GM12878 (cell line): ENCODE measurements at regions not wholly inside any gene's neighbourhood (a gene's known extent, or its start where the extent isn't known, plus 50 kb on each side); places are given as distances from the start of the nearest gene placed in this dataset.

Experiments
- ATAC-seq: fragments of 200-7000 bp; cut with Tn5 transposase; 3 replicates; pipeline ENCODE4 v1.9.1; 2020; ENCODE audit warnings: mild to moderate bottlenecking, moderate library complexity
- BruUV-seq: library from RNA; stranded (reverse); fragments of 400-500 nt; replicated peaks from 2 replicates; lab custom pipeline; 2021; lab: Mats Ljungman, UMichigan
- CTCF ChIA-PET: fragments of 300-600 bp; sonication (Branson Sonifier 250); formaldehyde crosslinking; extraction: SDS; loops from one replicate; lab custom pipeline; 2021; ENCODE audit warnings: inconsistent platforms; lab: Yijun Ruan, JAX
- POLR2A ChIA-PET: fragments of 350-600 bp; formaldehyde crosslinking; extraction: SDS; loops from one replicate; lab custom pipeline; 2021; ENCODE audit warnings: inconsistent platforms; lab: Charles Lee
- RAD21 ChIA-PET: fragments of 300-600 bp; sonication (Branson Sonifier 250); formaldehyde crosslinking; loops from one replicate; lab custom pipeline; 2023; ENCODE audit warnings: antibody characterized with exemption; ENCODE audit not compliant: unreplicated experiment; lab: Charles Lee
- SMC1A ChIA-PET: fragments of 300-600 bp; sonication (Branson Sonifier 250); formaldehyde crosslinking; loops from one replicate; lab custom pipeline; 2023; ENCODE audit not compliant: unreplicated experiment, uncharacterized antibody; lab: Charles Lee
- DNase-seq: peaks from one replicate; pipeline ENCODE4 v3.0.0-alpha.2; 2011; ENCODE audit warnings: low read depth, low spot score
- FAIRE-seq: peaks from 3 replicates; lab custom pipeline; 2011; peaks lifted over from hg19 to GRCh38; lab: Jason Lieb, UNC
- H2AFZ ChIP-seq: 2 replicates; pipeline ENCODE4 v1.6.0; 2011; ENCODE audit warnings: low read depth, low read length, control low read depth; ENCODE audit not compliant: control insufficient read depth
- H3K27ac ChIP-seq: 2 replicates; pipeline ENCODE4 v1.5.1; 2011; ENCODE audit warnings: control low read depth; ENCODE audit not compliant: control insufficient read depth, insufficient read depth
- H3K27me3 ChIP-seq, 2 experiments: replicated peaks in 1 of 2; 2 replicates each; pipeline versions ENCODE4 v1.6.0 to v1.6.1; 2011; ENCODE audit warnings: low read length in 1 of 2; ENCODE audit not compliant: control insufficient read depth in 2 of 2, insufficient read depth in 2 of 2
- H3K36me3 ChIP-seq, 2 experiments: 2 replicates each; pipeline ENCODE4 v1.5.1; 2011; ENCODE audit warnings: low read length in 1 of 2; ENCODE audit not compliant: control insufficient read depth in 2 of 2, insufficient read depth in 2 of 2
- H3K4me1 ChIP-seq: 2 replicates; pipeline ENCODE4 v1.6.1; 2011; ENCODE audit warnings: mild to moderate bottlenecking, low read length, moderate library complexity, mixed read lengths; ENCODE audit not compliant: control insufficient read depth, insufficient read depth
- H3K4me2 ChIP-seq: 2 replicates; pipeline ENCODE4 v1.6.0; 2011; ENCODE audit warnings: control low read depth; ENCODE audit not compliant: control insufficient read depth, insufficient read depth
- H3K4me3 ChIP-seq: fragments of 200-600 bp; sonication (generic); 2 replicates; pipeline ENCODE4 v1.5.1; 2016
- H3K79me2 ChIP-seq: 2 replicates; pipeline ENCODE4 v1.6.0; 2011; ENCODE audit warnings: low read length; ENCODE audit not compliant: control insufficient read depth, insufficient read depth
- H3K9ac ChIP-seq: 2 replicates; pipeline ENCODE4 v1.8.0; 2011; ENCODE audit warnings: low read length, control low read depth, mixed read lengths; ENCODE audit not compliant: control insufficient read depth, insufficient read depth
- H3K9me3 ChIP-seq: replicated peaks from 3 replicates; pipeline ENCODE4 v1.5.1; 2011; ENCODE audit warnings: mild to moderate bottlenecking, low read length; ENCODE audit not compliant: control insufficient read depth, insufficient read depth
- H4K20me1 ChIP-seq: 2 replicates; pipeline ENCODE4 v1.6.0; 2011; ENCODE audit not compliant: control insufficient read depth, insufficient read depth
- EGR1 ChIP-seq, 2 experiments: IDR thresholded peaks; 1 replicate in 1 of 2; 2 replicates in 1 of 2; pipeline ENCODE4 v1.6.1; 2011 to 2012; ENCODE audit warnings: low read depth in 2 of 2, low read length in 2 of 2, borderline replicate concordance in 1 of 2, mild to moderate bottlenecking in 1 of 2, moderate library complexity in 1 of 2
- ELK1 ChIP-seq: IDR thresholded peaks from 2 replicates; pipeline ENCODE4 v1.6.1; 2012; ENCODE audit warnings: low read depth, low read length, improper control_type of control experiment
- IKZF2 ChIP-seq, 2 experiments: fragments of 450-650 bp; IDR thresholded peaks; 2 replicates each; pipeline ENCODE4 v1.6.1; 2017; ENCODE audit warnings: mild to moderate bottlenecking in 2 of 2, moderate library complexity in 2 of 2
- JUNB ChIP-seq: IDR thresholded peaks from 2 replicates; pipeline ENCODE4 v1.6.1; 2016; ENCODE audit warnings: antibody characterized with exemption, mild to moderate bottlenecking
- NRF1 ChIP-seq: conservative IDR thresholded peaks from 2 replicates; pipeline ENCODE4 v1.6.1; 2011; ENCODE audit warnings: mild to moderate bottlenecking, low read depth, low read length, improper control_type of control experiment
- POLR2AphosphoS2 ChIP-seq: IDR thresholded peaks from 2 replicates; pipeline ENCODE4 v1.6.1; 2011; ENCODE audit warnings: low read depth, mild to moderate bottlenecking, low read length, improper control_type of control experiment, moderate library complexity
- RCOR1 ChIP-seq: conservative IDR thresholded peaks from 2 replicates; pipeline ENCODE4 v1.6.1; 2012; ENCODE audit warnings: low read depth, low read length, improper control_type of control experiment
- ZNF24 ChIP-seq: fragments of 450-650 bp; IDR thresholded peaks from 2 replicates; pipeline ENCODE4 v1.6.1; 2017; ENCODE audit warnings: antibody characterized with exemption, mild to moderate bottlenecking
- ZNF687 ChIP-seq: fragments of 450-650 bp; IDR thresholded peaks from 2 replicates; pipeline ENCODE4 v1.6.1; 2017; ENCODE audit warnings: mild to moderate bottlenecking, moderate library complexity
- WGBS: methylation state at CpG from one replicate; pipeline ENCODE4 v1.1.6; 2016; ENCODE audit warnings: low lambda C conversion rate; ENCODE audit not compliant: insufficient replicate concordance, insufficient coverage; ENCODE audit errors: missing lambda C conversion rate; 5-methylcytosine and 5-hydroxymethylcytosine counted together
- in situ Hi-C: fragments of 300-500 bp; cut with MboI; formaldehyde crosslinking; loops from 9 replicates; pipeline ENCODE4 v1.14.3; 2018; ENCODE audit warnings: mixed read lengths
- intact Hi-C: fragments of 100-400 bp; cut with micrococcal nuclease; formaldehyde crosslinking; loops from one replicate; pipeline ENCODE4 v1.14.2; 2022; ENCODE audit not compliant: unreplicated experiment
- TF ChIP-seq, protein P1 (sequence below): IDR thresholded peaks from 2 replicates; pipeline ENCODE4 v1.6.1; 2011; ENCODE audit warnings: borderline replicate concordance, low read depth, mild to moderate bottlenecking, moderate library complexity, low read length; ENCODE audit not compliant: insufficient read depth, poor library complexity, severe bottlenecking
- TF ChIP-seq, protein P2 (sequence below): fragments of 450-650 bp; IDR thresholded peaks from 2 replicates; pipeline ENCODE4 v1.6.1; 2018; ENCODE audit warnings: mild to moderate bottlenecking, low read depth, moderate library complexity; ENCODE audit not compliant: partially characterized antibody

DNA sequence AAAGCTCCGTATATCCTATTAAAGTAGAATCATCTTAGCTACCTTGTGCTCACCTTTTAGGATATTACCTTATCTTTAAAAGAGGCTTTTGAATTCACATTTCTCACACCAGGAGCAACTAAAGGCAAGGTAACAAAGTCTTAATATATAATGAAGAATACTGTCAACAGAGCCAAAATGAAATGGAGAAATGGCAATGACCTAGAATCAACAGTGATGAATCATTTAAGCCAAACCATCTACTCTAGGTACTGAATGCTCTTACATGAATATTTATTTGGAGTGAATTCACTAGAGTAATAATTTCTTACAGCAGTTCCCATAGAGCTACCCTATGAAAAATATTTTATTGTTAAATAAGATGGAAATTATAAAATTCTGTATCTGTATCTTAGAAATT is 421.0 kb downstream of the RND3 start (continued):
- no peak for TF ChIP-seq ELK1
- TF ChIP-seq NRF1 = no peak
- TF ChIP-seq RCOR1 = no peak

- SMC1A ChIA-PET = no interaction called here
- RAD21 ChIA-PET = no interaction called here
- no peak overlapping the region for H3K27ac ChIP-seq
- ATAC-seq (no peak), FAIRE-seq (no peak), DNase-seq (no peak)
- H3K36me3 ChIP-seq = no peaks in the 10 kb centered on the region
- no peaks in the 10 kb centered on the region; a peak in 1 of 4 replicates for H3K27me3 ChIP-seq
- WGBS = 47% methylated on average over 6 of the region's 6 CpGs
- H3K9ac ChIP-seq = no peak overlapping the region
- POLR2A ChIA-PET = no interaction called here
- intact Hi-C loops (no loop called here), in situ Hi-C loops (no loop called here)
- H2AFZ ChIP-seq = no peak overlapping the region
- H3K4me1 ChIP-seq = no peaks in the 10 kb centered on the region
- H3K79me2 ChIP-seq = no peaks in the 10 kb centered on the region
- no peaks in the 10 kb centered on the region for H3K9me3 ChIP-seq
- CTCF ChIA-PET = no interaction called here
- H3K4me2 ChIP-seq = no peak overlapping the region
- no TSS peak for BruUV-seq
- H3K4me3 ChIP-seq = no peak overlapping the region
- H4K20me1 ChIP-seq = no peaks in the 10 kb centered on the region
- TF ChIP-seq JUNB (no peak), ZNF687 (no peak), ZNF24 (no peak), POLR2AphosphoS2 (no peak), EGR1 (IDR thresholded peaks at IDR 0.05; ENCODE audit: borderline replicate concordance in 1 of 2, low read depth in 2 of 2, low read length in 2 of 2) (no peak), IKZF2 (IDR thresholded peaks at IDR 0.05) (no peak)
- TF ChIP-seq, protein P1, sequence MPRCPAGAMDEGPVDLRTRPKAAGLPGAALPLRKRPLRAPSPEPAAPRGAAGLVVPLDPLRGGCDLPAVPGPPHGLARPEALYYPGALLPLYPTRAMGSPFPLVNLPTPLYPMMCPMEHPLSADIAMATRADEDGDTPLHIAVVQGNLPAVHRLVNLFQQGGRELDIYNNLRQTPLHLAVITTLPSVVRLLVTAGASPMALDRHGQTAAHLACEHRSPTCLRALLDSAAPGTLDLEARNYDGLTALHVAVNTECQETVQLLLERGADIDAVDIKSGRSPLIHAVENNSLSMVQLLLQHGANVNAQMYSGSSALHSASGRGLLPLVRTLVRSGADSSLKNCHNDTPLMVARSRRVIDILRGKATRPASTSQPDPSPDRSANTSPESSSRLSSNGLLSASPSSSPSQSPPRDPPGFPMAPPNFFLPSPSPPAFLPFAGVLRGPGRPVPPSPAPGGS = no peak
- TF ChIP-seq, protein P2, sequence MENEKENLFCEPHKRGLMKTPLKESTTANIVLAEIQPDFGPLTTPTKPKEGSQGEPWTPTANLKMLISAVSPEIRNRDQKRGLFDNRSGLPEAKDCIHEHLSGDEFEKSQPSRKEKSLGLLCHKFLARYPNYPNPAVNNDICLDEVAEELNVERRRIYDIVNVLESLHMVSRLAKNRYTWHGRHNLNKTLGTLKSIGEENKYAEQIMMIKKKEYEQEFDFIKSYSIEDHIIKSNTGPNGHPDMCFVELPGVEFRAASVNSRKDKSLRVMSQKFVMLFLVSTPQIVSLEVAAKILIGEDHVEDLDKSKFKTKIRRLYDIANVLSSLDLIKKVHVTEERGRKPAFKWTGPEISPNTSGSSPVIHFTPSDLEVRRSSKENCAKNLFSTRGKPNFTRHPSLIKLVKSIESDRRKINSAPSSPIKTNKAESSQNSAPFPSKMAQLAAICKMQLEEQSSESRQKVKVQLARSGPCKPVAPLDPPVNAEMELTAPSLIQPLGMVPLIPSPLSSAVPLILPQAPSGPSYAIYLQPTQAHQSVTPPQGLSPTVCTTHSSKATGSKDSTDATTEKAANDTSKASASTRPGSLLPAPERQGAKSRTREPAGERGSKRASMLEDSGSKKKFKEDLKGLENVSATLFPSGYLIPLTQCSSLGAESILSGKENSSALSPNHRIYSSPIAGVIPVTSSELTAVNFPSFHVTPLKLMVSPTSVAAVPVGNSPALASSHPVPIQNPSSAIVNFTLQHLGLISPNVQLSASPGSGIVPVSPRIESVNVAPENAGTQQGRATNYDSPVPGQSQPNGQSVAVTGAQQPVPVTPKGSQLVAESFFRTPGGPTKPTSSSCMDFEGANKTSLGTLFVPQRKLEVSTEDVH = no peak
Measured at GRCh38 chr2:150063931-150064548, 423.4 kb downstream of the RND3 start.
